GM12864 (cell line): ENCODE measurements at regions not wholly inside any gene's neighbourhood (a gene's known extent, or its start where the extent isn't known, plus 50 kb on each side); places are given as distances from the start of the nearest gene placed in this dataset.

ENCODE experiments used
- DNase-seq: peaks from one replicate; pipeline ENCODE4 v3.0.0-alpha.2; 2011; ENCODE audit warnings: low read depth
- H3K4me3 ChIP-seq: 2 replicates; pipeline ENCODE4 v1.5.1; 2011; ENCODE audit warnings: mild to moderate bottlenecking, low read depth, low read length, control low read depth
- CTCF ChIP-seq: IDR thresholded peaks from 2 replicates; pipeline ENCODE4 v1.5.1; 2011; ENCODE audit warnings: low read depth, mild to moderate bottlenecking, moderate library complexity, low read length, control low read depth, inconsistent platforms; ENCODE audit errors: missing control alignments

GRCh38 chr15:87245592-87245991, 1010.9 kb downstream of the NTRK3 start:
- DNase-seq: no peak
- TF ChIP-seq CTCF: no peak
- no peak overlapping the region for H3K4me3 ChIP-seq

- no peak for DNase-seq
- no peak for TF ChIP-seq CTCF
These were observed 1013.1 kb downstream of the NTRK3 start for GRCh38 chr15:87243474-87243873.

GRCh38 chr15:87239582-87240230, 1016.8 kb downstream of the NTRK3 start:
- TF ChIP-seq CTCF: no peak
- no peak for DNase-seq

More at GRCh38 chr15:87243474-87243873, 1013.1 kb downstream of the NTRK3 start:
- no peak overlapping the region for H3K4me3 ChIP-seq

GRCh38 chr15:87238451-87239068, 1018.0 kb downstream of the NTRK3 start:
- no peak overlapping the region for H3K4me3 ChIP-seq
- TF ChIP-seq CTCF: no peak
- DNase-seq: no peak

More at GRCh38 chr15:87239582-87240230, 1016.8 kb downstream of the NTRK3 start:
- H3K4me3 ChIP-seq: no peak overlapping the region

GRCh38 chr15:87228460-87228859, 1028.1 kb downstream of the NTRK3 start:
- DNase-seq: no peak
- no peak overlapping the region for H3K4me3 ChIP-seq
- TF ChIP-seq CTCF: no peak

- no peak for TF ChIP-seq CTCF
- no peak overlapping the region for H3K4me3 ChIP-seq
- no peak for DNase-seq
These were observed 1028.7 kb downstream of the NTRK3 start for GRCh38 chr15:87227846-87228245.

- no peak for DNase-seq
- H3K4me3 ChIP-seq: no peak overlapping the region
- TF ChIP-seq CTCF: no peak
These were observed 1031.1 kb downstream of the NTRK3 start for GRCh38 chr15:87225436-87225835.
